Right ventricle myocardium superior (tissue), 1 donor: ENCODE measurements at regions not wholly inside any gene's neighbourhood (a gene's known extent, or its start where the extent isn't known, plus 50 kb on each side); places are given as distances from the start of the nearest gene placed in this dataset.

Source experiments
- ATAC-seq: fragments of 200-7000 bp; cut with Tn5 transposase; one replicate; pipeline ENCODE4 v1.9.1; 2020; ENCODE audit warnings: mild to moderate bottlenecking; ENCODE audit not compliant: poor library complexity
- DNase-seq: peaks from one replicate; pipeline ENCODE4 v3.0.0-alpha.2; 2020
- intact Hi-C: fragments of 100-400 bp; cut with DNase I; formaldehyde crosslinking; loops from one replicate; pipeline ENCODE4 v1.11.2; 2022
- donor health status: DM: no; HTN: yes; CAD: no; lungs with severe emphysema.

GRCh38 chr3:31440878-31441277 is 91.8 kb upstream of the STT3B start:
- DNase-seq = no peak
- intact Hi-C loops = no loop called here
- no peak for ATAC-seq

GRCh38 chr3:31442755-31443154 is 90.0 kb upstream of the STT3B start:
- DNase-seq (no peak), ATAC-seq (no peak)
- intact Hi-C loops = no loop called here

DNA sequence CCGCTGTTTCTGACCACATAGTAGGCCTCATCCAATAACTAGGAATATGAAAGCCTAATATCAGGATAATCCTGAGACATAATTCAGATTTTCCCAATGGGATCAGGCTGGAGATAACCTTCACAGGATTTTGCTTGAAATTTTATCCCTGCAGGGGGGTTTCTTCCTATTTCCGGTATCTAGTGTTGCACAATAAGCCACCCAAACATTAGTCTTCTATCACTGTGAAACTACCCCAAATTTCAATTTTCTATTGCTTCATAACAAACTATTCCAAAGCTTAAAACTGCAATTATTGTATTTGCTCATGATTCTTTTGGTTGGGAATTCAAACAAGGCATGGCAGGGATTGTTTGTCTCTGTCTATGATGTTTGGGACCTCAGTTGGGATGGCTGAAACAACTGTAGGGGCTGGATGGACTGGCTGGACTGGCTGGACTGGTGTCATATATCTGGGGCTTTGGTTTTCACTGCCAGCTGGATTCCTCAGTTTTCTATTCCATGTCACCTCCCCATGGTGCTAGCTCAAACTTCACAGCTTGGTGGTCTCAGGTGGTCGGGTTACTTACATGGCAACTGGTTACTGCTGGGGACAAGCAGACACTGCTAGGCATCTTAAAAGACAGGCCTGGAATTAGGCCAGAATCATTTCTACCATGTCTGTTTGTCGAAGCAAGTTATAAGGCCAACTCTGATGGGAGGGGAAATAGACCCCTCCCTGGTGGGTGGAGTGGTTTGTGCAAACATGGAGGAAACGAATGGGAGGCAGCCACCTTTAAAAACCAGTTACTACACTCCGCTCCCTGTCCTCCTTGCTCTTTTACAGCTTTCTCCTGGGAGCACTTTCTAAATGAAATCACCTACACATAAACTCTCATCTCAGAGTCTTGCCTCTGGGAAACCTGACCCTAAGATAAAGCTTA is 88.2 kb upstream of the STT3B start:
- ATAC-seq (no peak), DNase-seq (no peak)
- intact Hi-C loops = no loop called here

DNA sequence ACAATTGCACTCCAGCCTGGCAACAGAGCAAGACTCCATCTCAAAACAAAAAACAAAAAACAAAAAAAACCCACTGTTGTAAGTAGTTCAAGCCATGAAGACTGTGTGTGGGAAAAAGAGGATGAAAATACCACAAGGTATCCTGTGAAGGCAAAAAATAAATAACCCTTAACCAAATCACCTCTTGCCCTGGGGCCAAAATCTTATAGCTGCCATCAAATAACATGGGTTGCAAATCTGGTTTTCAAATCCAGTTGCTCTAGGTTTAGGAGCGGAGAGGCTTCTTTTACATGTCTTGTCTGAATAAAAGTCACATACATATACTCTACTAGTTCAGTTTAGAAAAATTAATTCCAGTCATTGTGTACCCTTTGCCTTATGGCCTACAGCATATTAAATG is 87.0 kb upstream of the STT3B start:
- ATAC-seq (no peak), DNase-seq (no peak)
- intact Hi-C loops = no loop called here

DNA sequence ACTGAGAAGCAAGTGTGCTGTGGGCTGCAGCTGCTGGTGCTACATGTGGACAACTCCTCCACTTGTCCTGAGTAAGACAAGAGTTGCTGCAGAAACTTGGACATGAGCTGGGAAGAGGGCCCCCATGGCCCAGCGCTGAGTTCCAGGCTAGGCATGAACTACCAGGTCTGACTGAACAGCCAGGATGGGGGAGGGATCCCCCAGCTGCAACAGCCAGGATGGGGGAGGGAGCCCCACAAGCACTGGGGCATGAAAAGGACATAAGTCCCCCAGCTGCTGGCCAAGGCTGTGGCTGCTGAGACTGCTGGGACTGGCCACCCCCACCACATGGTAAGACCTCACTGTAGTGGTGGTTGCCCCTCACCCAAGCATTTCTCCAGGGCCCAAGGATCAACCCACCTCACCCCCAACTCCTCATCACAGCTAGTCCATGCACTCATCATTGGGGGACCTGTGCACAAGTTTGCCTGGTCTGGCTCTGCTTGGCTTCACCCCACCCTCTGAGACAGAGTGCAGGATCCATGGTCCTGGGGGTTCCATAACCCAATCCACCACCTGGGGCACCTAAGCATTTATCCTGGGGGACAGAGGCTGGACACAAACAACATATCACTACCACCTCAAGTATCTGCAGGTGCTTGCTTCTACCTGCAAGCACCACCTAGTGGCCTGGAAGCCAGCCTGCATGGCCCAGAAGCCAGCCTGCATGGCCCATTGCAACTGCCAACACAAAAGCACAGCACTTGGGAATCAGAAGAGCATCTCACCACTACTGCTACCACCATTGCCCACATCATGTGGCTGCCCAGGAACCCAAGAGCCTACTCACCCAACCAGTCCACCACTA is 84.5 kb upstream of the STT3B start:
- ATAC-seq (no peak), DNase-seq (no peak)

DNA sequence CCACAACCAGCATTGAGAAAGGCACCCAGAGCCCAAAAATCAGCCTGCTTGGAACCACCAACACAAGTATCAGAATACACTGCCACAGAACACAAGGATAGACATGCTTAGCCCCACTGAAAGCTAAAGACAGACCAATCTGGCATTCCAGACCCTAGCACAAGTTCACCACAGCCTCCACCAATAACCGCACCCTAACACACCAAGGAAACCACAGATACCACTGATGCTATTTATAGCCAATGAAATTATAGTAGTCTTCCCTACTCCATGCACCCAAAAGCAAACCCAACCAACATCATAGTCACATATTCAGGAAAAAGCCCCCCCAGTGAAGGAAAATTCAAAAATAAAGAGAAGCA is 83.9 kb upstream of the STT3B start:
- DNase-seq = no peak
- ATAC-seq = no peak
- intact Hi-C loops = no loop called here

More for the DNA sequence above, 84.5 kb upstream of the STT3B start:
- intact Hi-C loops = no loop called here

GRCh38 chr3:31449318-31449717 is 83.4 kb upstream of the STT3B start:
- ATAC-seq (no peak), DNase-seq (no peak)
- intact Hi-C loops = no loop called here

- intact Hi-C loops = no loop called here
- ATAC-seq = no peak
Measured at GRCh38 chr3:31450345-31450744, 82.4 kb upstream of the STT3B start.

GRCh38 chr3:31452495-31453106 is 80.1 kb upstream of the STT3B start:
- intact Hi-C loops = no loop called here
- ATAC-seq (no peak), DNase-seq (no peak)

More at GRCh38 chr3:31450345-31450744, 82.4 kb upstream of the STT3B start:
- DNase-seq = no peak

DNA sequence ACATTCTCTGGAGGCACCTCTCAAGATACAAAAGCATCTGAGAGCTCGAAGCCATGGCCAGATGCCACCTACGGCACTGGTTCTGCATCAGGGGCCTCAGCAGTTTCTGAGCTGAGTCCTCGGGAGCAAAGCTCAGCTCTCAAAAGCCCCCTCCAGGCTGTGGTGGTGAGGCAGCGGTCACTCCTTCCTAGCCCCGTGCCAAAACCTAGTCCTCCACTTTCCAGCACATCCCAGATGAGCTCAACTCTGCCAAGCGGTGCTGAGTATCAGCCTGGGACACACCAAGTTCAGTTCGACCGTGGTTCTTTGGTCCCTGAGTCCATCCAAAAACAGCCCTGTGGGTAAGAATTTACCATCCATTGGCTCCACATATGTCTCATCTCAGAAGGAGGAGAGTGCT is 79.3 kb upstream of the STT3B start:
- no peak for ATAC-seq
- no peak for DNase-seq
- intact Hi-C loops = no loop called here

GRCh38 chr3:31455524-31455923 is 77.2 kb upstream of the STT3B start:
- ATAC-seq = no peak
- intact Hi-C loops = no loop called here
- DNase-seq = no peak

DNA sequence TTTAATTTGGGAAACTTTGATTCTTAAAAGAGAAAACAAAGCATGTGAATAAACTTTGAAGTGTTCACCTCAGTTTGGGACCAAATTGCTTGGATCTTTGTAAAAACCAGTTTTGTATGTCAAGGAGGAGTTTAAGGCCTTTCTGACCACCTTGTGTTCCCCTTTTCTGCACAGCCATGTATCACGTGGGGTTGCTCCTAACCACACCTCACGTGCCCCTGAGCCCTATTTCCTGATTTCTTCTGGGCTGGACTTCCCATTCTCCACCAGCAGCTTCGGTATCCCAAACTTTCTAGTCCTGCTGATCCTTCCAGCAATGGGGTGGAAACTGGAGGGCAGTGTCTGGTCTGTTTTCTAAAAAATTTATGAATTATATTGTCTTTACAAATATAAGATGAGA is 76.4 kb upstream of the STT3B start:
- DNase-seq (no peak), ATAC-seq (no peak)
- intact Hi-C loops = no loop called here

- intact Hi-C loops = no loop called here
- no peak for DNase-seq
- ATAC-seq = no peak
Measured at GRCh38 chr3:31461426-31461825, 71.3 kb upstream of the STT3B start.

- ATAC-seq = no peak
Measured at GRCh38 chr3:31462050-31462569, 70.6 kb upstream of the STT3B start.

DNA sequence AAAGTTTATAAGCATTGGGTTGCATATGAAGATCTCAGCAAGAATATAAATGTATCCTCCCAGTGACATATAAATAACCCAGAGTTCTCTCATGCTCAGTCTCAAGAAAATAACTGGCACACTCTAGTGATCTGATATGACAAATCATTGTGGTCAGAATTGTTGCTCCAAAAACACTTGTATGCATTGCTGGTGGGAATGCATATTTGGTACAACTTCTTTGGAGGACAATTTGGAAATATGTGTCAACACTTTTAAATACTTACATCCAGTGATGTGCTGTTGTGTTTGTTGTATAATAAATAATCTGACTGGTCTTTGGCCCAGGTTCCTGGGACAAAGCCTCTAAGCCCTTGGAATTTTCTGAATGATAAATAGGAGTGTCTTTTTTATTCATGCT is 66.7 kb upstream of the STT3B start:
- ATAC-seq = no peak
- DNase-seq = no peak
- intact Hi-C loops = no loop called here

More at GRCh38 chr3:31462050-31462569, 70.6 kb upstream of the STT3B start:
- intact Hi-C loops = no loop called here
- DNase-seq = no peak

GRCh38 chr3:31466866-31467265 is 65.9 kb upstream of the STT3B start:
- intact Hi-C loops = no loop called here
- DNase-seq = no peak
- ATAC-seq = no peak

DNA sequence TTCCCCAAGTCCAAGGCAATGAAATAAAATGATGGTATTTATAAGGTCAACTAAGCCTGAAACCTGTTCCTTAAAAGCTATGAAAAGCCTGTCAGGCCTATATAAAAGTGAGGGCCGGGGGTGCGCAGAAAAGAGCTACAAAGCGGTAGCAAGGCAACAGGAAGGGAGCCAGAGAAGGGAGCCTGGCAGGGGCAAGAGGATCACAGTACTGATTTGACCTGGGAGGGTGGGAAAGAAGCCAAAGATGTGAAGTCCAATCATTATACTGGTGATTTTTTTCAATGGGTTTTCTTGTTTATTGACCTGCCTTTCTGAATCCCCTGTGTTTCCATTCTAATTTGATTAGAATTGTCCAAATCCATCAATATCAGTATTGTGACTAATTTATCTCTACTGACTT is 64.3 kb upstream of the STT3B start:
- ATAC-seq = no peak
- intact Hi-C loops = no loop called here
- no peak for DNase-seq

DNA sequence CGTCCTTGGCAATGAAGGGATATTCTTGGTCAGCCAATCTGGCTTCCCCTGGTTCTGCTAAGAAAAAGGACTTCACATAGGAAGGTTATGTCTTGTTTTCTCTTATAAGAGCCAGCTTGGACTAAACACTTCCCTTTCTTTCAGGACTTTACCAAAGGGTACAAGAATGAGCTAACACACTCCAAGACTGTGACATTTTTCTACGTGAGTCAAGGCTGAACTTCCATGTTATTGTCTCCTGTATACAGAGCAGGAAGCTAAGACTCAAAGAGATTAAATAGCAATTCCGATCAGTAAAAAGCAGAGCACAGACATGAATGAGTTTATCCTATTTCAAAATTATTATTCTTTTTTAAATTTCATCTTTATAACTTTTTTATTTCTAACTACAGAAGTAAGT is 63.3 kb upstream of the STT3B start:
- no peak for DNase-seq
- intact Hi-C loops = no loop called here
- no peak for ATAC-seq
